GM12878 (cell line): ENCODE measurements at regions not wholly inside any gene's neighbourhood (a gene's known extent, or its start where the extent isn't known, plus 50 kb on each side); places are given as distances from the start of the nearest gene placed in this dataset.

ENCODE experiments used
- CEBPB ChIP-seq, 2 experiments: fragments of 150-350 bp in 1 of 2; IDR thresholded peaks; 2 replicates each; pipeline ENCODE4 v1.6.1; 2012 to 2014; ENCODE audit warnings: low read depth in 2 of 2, low read length in 2 of 2, borderline replicate concordance in 1 of 2, inconsistent platforms in 1 of 2
- DPF2 ChIP-seq: fragments of 450-650 bp; IDR thresholded peaks from 2 replicates; pipeline ENCODE4 v1.6.1; 2017; ENCODE audit warnings: mild to moderate bottlenecking
- EZH2 ChIP-seq: IDR thresholded peaks from 2 replicates; pipeline ENCODE4 v1.6.1; 2012; ENCODE audit warnings: low read depth, mild to moderate bottlenecking, control low read depth, inconsistent platforms, low read length, borderline replicate concordance; ENCODE audit not compliant: control insufficient read depth
- HDAC6 ChIP-seq: fragments of 200-600 bp; sonication (generic); IDR thresholded peaks from one replicate; pipeline ENCODE4 v1.8.0; 2017; ENCODE audit warnings: antibody characterized with exemption; ENCODE audit not compliant: unreplicated experiment
- MTA3 ChIP-seq: IDR thresholded peaks from 2 replicates; pipeline ENCODE4 v1.6.1; 2012; ENCODE audit warnings: low read length, inconsistent platforms, borderline replicate concordance
- POLR2A ChIP-seq: IDR thresholded peaks from 2 replicates; pipeline ENCODE4 v1.6.1; 2011; ENCODE audit warnings: low read depth, mild to moderate bottlenecking, low read length
- RAD51 ChIP-seq: fragments of 450-650 bp; IDR thresholded peaks from 2 replicates; pipeline ENCODE4 v1.6.1; 2016; ENCODE audit warnings: moderate library complexity, mild to moderate bottlenecking, inconsistent platforms
- SMC3 ChIP-seq: IDR thresholded peaks from 2 replicates; pipeline ENCODE4 v1.6.1; 2011; ENCODE audit warnings: low read length, improper control_type of control experiment, borderline replicate concordance
- SP1 ChIP-seq: IDR thresholded peaks from one replicate; pipeline ENCODE4 v1.6.1; 2011; ENCODE audit warnings: low read depth, low read length
- SREBF2 ChIP-seq: IDR thresholded peaks from 2 replicates; pipeline ENCODE4 v1.6.1; 2012; ENCODE audit warnings: mild to moderate bottlenecking, low read length
- WRNIP1 ChIP-seq: IDR thresholded peaks from 2 replicates; pipeline ENCODE4 v1.6.1; 2011; ENCODE audit warnings: low read depth, low read length, improper control_type of control experiment, borderline replicate concordance
- TF ChIP-seq, protein P1 (sequence below): IDR thresholded peaks from 2 replicates; pipeline ENCODE4 v1.6.1; 2011; ENCODE audit warnings: low read depth, low read length, improper control_type of control experiment, borderline replicate concordance
- TF ChIP-seq, protein P2 (sequence below), 3 experiments: IDR thresholded peaks in 2 of 3; conservative IDR thresholded peaks in 1 of 3; 2 replicates each; pipeline ENCODE4 v1.5.1; 2011; ENCODE audit warnings: low read depth in 3 of 3, low read length in 3 of 3, mild to moderate bottlenecking in 3 of 3, control low read depth in 2 of 3, moderate library complexity in 2 of 3, inconsistent platforms in 1 of 3, mixed read lengths in 1 of 3; ENCODE audit not compliant: control insufficient read depth in 2 of 3, insufficient read depth in 1 of 3; ENCODE audit errors: extremely low read depth in 1 of 3

DNA sequence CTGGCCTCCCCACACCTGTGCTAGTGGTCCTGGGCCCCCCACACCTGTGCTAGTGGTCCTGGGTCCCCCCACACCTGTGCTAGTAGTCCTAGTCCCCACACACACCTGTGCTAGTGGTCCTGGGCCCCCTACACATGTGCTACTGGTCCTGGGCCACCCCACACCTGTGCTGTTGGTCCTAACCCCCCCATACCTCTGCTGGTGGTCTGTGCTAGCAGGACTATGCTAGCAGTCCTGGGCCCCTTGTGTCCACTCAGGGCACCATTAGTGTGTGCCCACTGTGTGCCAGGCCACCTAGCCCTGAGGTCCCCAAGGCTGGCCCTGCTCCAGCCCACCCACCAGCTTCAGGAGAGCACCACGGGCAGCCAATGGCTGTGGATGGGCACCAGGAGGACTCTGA, 558.2 kb upstream of the SALL3 start:
- no peak for TF ChIP-seq SMC3
- no peak for TF ChIP-seq RAD51
- TF ChIP-seq EZH2: no peak
- TF ChIP-seq WRNIP1: no peak
- TF ChIP-seq SP1: no peak
- no peak for TF ChIP-seq MTA3
- TF ChIP-seq, protein P1, sequence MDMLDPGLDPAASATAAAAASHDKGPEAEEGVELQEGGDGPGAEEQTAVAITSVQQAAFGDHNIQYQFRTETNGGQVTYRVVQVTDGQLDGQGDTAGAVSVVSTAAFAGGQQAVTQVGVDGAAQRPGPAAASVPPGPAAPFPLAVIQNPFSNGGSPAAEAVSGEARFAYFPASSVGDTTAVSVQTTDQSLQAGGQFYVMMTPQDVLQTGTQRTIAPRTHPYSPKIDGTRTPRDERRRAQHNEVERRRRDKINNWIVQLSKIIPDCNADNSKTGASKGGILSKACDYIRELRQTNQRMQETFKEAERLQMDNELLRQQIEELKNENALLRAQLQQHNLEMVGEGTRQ: no peak
- no peak for TF ChIP-seq POLR2A
- no peak for TF ChIP-seq DPF2
- no peak for TF ChIP-seq SREBF2
- TF ChIP-seq, protein P2, sequence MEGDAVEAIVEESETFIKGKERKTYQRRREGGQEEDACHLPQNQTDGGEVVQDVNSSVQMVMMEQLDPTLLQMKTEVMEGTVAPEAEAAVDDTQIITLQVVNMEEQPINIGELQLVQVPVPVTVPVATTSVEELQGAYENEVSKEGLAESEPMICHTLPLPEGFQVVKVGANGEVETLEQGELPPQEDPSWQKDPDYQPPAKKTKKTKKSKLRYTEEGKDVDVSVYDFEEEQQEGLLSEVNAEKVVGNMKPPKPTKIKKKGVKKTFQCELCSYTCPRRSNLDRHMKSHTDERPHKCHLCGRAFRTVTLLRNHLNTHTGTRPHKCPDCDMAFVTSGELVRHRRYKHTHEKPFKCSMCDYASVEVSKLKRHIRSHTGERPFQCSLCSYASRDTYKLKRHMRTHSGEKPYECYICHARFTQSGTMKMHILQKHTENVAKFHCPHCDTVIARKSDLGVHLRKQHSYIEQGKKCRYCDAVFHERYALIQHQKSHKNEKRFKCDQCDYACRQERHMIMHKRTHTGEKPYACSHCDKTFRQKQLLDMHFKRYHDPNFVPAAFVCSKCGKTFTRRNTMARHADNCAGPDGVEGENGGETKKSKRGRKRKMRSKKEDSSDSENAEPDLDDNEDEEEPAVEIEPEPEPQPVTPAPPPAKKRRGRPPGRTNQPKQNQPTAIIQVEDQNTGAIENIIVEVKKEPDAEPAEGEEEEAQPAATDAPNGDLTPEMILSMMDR (IDR thresholded peaks at IDR 0.05 in 2 of 3, conservative IDR thresholded peaks at IDR 0.05 in 1 of 3; ENCODE audit: control insufficient read depth in 2 of 3, extremely low read depth in 1 of 3, insufficient read depth in 1 of 3, low read depth in 3 of 3, low read length in 3 of 3): no peak
- no peak for TF ChIP-seq CEBPB (IDR thresholded peaks at IDR 0.05; ENCODE audit: borderline replicate concordance in 1 of 2, low read depth in 2 of 2, low read length in 2 of 2)
- no peak for TF ChIP-seq HDAC6
